ENCODE measurements at regions not wholly inside any gene's neighbourhood (a gene's known extent, or its start where the extent isn't known, plus 50 kb on each side); places are given as distances from the start of the nearest gene placed in this dataset.

GRCh38 chr7:140249036-140249806 lies 72.4 kb upstream of the KDM7A start (continued):
- TF ChIP-seq SIX1 (CRISPR knock-in tag; IDR thresholded peaks at IDR 0.05; ENCODE audit: borderline replicate concordance) (peak; percentile 95), HNRNPL (IDR thresholded peaks at IDR 0.05; ENCODE audit: low read depth, low read length) (no peak), ZBTB3 (CRISPR knock-in tag; IDR thresholded peaks at IDR 0.05; ENCODE audit: borderline replicate concordance, low read depth) (0 out of 2 replicates have a peak, but pooled peaks have one; percentile 37), FIP1L1 (IDR thresholded peaks at IDR 0.05; ENCODE audit: borderline replicate concordance, insufficient read depth, low read depth, low read length) (no peak), ASH2L (IDR thresholded peaks at IDR 0.05; ENCODE audit: insufficient read length, low read depth, low read length) (no peak), ZEB1 (IDR thresholded peaks at IDR 0.05; ENCODE audit: insufficient replicate concordance, low read depth) (peak; percentile 42), ZNF614 (CRISPR knock-in tag; IDR thresholded peaks at IDR 0.05; ENCODE audit: borderline replicate concordance) (peak; percentile 26; the same call in 1 of the 2 replicates), GATAD1 (CRISPR knock-in tag; IDR thresholded peaks at IDR 0.05) (no peak), ZNF264 (CRISPR knock-in tag; IDR thresholded peaks at IDR 0.05) (peak; percentile 10; the same call in 1 of the 2 replicates), IRF1 (CRISPR knock-in tag; IDR thresholded peaks at IDR 0.05; ENCODE audit: low read depth) (no peak), MLX (CRISPR knock-in tag; IDR thresholded peaks at IDR 0.05) (peak; percentile 42; the same call in 1 of the 2 replicates), SIN3B (IDR thresholded peaks at IDR 0.05; ENCODE audit: low read length) (no peak), ZBTB43 (CRISPR knock-in tag; conservative IDR thresholded peaks at IDR 0.05) (no peak), ZBTB46 (CRISPR knock-in tag; IDR thresholded peaks at IDR 0.05; ENCODE audit: borderline replicate concordance) (no peak), ZNF34 (CRISPR knock-in tag; IDR thresholded peaks at IDR 0.05; ENCODE audit: borderline replicate concordance) (no peak; the same call in 1 of the 2 replicates), MAFG (CRISPR knock-in tag; IDR thresholded peaks at IDR 0.05) (no peak), ZNF780A (CRISPR knock-in tag; IDR thresholded peaks at IDR 0.05) (no peak), CHD4 (IDR thresholded peaks at IDR 0.05; ENCODE audit: borderline replicate concordance, low read length) (peak; percentile 56; the same call in 1 of the 2 replicates), ZBTB20 (CRISPR knock-in tag; IDR thresholded peaks at IDR 0.05; ENCODE audit: borderline replicate concordance, low read depth) (no peak), HNRNPK (IDR thresholded peaks at IDR 0.05; ENCODE audit: low read depth, low read length, poor library complexity, severe bottlenecking) (no peak), ZNF619 (CRISPR knock-in tag; IDR thresholded peaks at IDR 0.05) (no peak)

All from HepG2 (cell line).